ENCODE measurements at regions not wholly inside any gene's neighbourhood (a gene's known extent, or its start where the extent isn't known, plus 50 kb on each side); places are given as distances from the start of the nearest gene placed in this dataset.

DNA sequence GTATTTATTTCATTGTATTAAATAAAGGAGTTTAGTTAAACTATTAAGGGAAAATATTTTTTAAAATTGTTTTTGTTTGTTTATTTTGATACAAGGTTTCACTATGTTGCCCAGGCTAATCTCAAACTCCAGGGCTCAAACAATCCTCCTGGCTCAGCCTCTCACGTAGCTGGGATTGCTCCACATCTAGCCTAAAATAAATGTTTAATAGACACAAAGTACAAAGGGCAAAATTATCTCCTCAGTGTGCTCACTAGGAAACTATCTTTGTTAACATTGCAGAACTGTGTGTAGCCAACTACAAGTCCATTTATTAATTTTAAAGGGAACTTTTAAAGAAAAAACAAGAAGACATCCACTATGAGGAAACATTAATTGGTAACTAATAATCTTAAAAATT, 207.2 kb upstream of the PCDH17 start:
- DNase-seq (no peak), ATAC-seq (no peak)
- intact Hi-C loops (cut with DNase I) = no loop called here
- Histone ChIP-seq H3K36me3 (no peaks in the 10 kb centered on the region), H3K27ac (no peak overlapping the region), H3K27me3 (no peaks in the 10 kb centered on the region), H3K4me3 (no peak overlapping the region), H3K9me3 (peaks cover 0 to 25% (median 4%) of the 10 kb centered on the region in 12 donors), H3K4me1 (no peaks in the 10 kb centered on the region)
- WGBS, 4 donors = 57 to 64% (median 59%) methylated on average over 1 of the region's 1 CpG
- no peak for TF ChIP-seq POLR2A (IDR thresholded peaks at IDR 0.05)
- TF ChIP-seq, protein P1, sequence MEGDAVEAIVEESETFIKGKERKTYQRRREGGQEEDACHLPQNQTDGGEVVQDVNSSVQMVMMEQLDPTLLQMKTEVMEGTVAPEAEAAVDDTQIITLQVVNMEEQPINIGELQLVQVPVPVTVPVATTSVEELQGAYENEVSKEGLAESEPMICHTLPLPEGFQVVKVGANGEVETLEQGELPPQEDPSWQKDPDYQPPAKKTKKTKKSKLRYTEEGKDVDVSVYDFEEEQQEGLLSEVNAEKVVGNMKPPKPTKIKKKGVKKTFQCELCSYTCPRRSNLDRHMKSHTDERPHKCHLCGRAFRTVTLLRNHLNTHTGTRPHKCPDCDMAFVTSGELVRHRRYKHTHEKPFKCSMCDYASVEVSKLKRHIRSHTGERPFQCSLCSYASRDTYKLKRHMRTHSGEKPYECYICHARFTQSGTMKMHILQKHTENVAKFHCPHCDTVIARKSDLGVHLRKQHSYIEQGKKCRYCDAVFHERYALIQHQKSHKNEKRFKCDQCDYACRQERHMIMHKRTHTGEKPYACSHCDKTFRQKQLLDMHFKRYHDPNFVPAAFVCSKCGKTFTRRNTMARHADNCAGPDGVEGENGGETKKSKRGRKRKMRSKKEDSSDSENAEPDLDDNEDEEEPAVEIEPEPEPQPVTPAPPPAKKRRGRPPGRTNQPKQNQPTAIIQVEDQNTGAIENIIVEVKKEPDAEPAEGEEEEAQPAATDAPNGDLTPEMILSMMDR (IDR thresholded peaks at IDR 0.05) = no peak

DNA sequence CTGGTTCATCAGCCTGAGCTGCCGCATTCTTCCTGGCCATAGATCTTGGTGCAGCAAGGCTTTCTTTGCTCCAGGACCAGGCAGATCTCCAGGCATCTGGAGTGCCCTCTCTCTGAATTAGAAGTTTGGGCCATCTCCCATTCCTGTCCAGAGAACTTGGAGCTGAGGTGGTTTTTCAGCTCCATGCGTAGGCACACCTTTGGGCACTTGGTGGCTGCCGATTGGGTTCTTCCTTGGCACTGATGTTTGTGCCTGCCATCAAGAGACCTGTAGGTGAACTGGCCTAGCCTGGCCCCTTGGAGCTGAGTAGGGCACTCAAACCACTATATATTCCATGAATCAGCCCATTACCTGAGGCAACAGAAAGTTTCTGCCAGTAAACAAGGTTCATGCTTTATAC, 206.0 kb upstream of the PCDH17 start:
- intact Hi-C loops (cut with DNase I) = no loop called here
- no peaks in the 10 kb centered on the region for H3K27me3 ChIP-seq
- H3K36me3 ChIP-seq = no peaks in the 10 kb centered on the region
- TF ChIP-seq, protein P1 (IDR thresholded peaks at IDR 0.05) = no peak
- no peak for TF ChIP-seq POLR2A (IDR thresholded peaks at IDR 0.05)
- H3K4me1 ChIP-seq = no peaks in the 10 kb centered on the region
- ATAC-seq (no peak), DNase-seq (no peak)
- peaks cover 0 to 26% (median 4%) of the 10 kb centered on the region in 12 donors for H3K9me3 ChIP-seq
- 91 to 100% (median 93%) methylated on average over 2 to 3 of the region's 3 CpGs for WGBS, 4 donors
- no peak overlapping the region for H3K27ac ChIP-seq
- H3K4me3 ChIP-seq = no peak overlapping the region

DNA sequence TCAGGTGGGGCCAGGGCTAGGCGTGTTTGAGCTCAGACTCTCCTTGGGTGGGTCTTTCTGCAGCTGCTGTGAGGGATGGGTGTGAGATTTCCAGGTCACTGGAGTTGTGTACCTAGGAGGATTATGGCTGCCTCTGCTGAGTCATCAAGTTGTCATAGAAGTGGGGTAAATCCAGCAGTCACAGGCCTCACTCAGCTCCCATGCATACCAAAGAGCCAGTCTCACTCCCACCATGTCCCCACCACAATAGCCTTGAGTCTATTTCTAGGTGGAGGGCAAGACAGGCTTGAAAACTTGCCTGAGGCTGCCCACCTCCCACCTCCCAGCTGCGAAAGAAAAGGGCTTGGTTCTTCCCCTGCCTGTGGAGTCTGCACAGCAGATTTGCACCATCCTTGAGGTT, 194.0 kb upstream of the PCDH17 start:
- no peak for ATAC-seq
- no peak for TF ChIP-seq POLR2A (IDR thresholded peaks at IDR 0.05)
- TF ChIP-seq, protein P1 (IDR thresholded peaks at IDR 0.05) = no peak
- WGBS, 4 donors = 71 to 83% (median 76%) methylated on average over 1 to 2 of the region's 2 CpGs
- Histone ChIP-seq H3K9me3 (peaks cover 0 to 23% (median 2%) of the 10 kb centered on the region in 12 donors), H3K4me3 (no peak overlapping the region), H3K36me3 (no peaks in the 10 kb centered on the region), H3K27ac (no peak overlapping the region), H3K27me3 (no peaks in the 10 kb centered on the region), H3K4me1 (no peaks in the 10 kb centered on the region)
- DNase-seq = no peak
- intact Hi-C loops (cut with DNase I) = no loop called here

DNA sequence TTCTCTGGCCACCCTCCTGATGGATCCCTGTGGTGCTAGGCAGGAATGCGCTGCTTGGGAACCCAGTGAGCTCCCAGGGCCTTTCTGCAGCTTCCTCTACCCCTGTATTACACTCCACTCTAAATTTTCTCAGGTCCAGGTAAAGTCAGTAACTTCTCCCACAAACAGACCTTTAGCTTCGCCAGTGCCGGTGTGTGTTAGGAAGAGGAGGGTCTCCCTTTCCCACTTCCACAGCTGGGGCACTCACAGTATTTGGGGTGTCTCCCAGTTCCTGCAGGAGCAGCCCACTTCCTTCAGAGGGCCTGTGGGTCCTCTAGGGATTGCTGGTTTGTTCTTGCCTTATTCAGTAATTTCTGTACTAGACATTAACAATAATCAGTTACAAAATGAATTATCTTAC, 193.5 kb upstream of the PCDH17 start:
- Histone ChIP-seq H3K36me3 (no peaks in the 10 kb centered on the region), H3K27me3 (no peaks in the 10 kb centered on the region), H3K9me3 (peaks cover 0 to 19% (median 0%) of the 10 kb centered on the region in 12 donors), H3K27ac (no peak overlapping the region), H3K4me3 (no peak overlapping the region), H3K4me1 (no peaks in the 10 kb centered on the region)
- ATAC-seq (no peak), DNase-seq (no peak)
- no peak for TF ChIP-seq POLR2A (IDR thresholded peaks at IDR 0.05)
- TF ChIP-seq, protein P1 (IDR thresholded peaks at IDR 0.05) = no peak
- intact Hi-C loops (cut with DNase I) = no loop called here
- WGBS, 4 donors = 81 to 94% (median 89%) methylated on average over 3 of the region's 3 CpGs
